IPS-18c (cell line): ENCODE measurements at regions not wholly inside any gene's neighbourhood (a gene's known extent, or its start where the extent isn't known, plus 50 kb on each side); places are given as distances from the start of the nearest gene placed in this dataset.

Experiments used
- H3K4me3 ChIP-seq: 2 replicates; pipeline ENCODE4 v1.7.0; 2013; ENCODE audit warnings: low read depth, mild to moderate bottlenecking, low read length, moderate library complexity; ENCODE audit not compliant: insufficient read depth
- H3K9me3 ChIP-seq: one replicate; pipeline ENCODE4 v1.6.1; 2013; ENCODE audit warnings: mild to moderate bottlenecking, low read length, moderate library complexity; ENCODE audit not compliant: control insufficient read depth, insufficient read depth

- H3K4me3 ChIP-seq = no peak overlapping the region
- H3K9me3 ChIP-seq = peaks cover 7% of the 10 kb centered on the region
Measured at GRCh38 chr3:110454066-110454465, 617.5 kb upstream of the NECTIN3 start.

- Histone ChIP-seq H3K4me3 (no peak overlapping the region), H3K9me3 (peaks cover 7% of the 10 kb centered on the region)
Measured at GRCh38 chr3:110456001-110456400, 615.6 kb upstream of the NECTIN3 start.

- no peak overlapping the region for H3K4me3 ChIP-seq
- H3K9me3 ChIP-seq = peaks cover 7% of the 10 kb centered on the region
Measured at GRCh38 chr3:110456438-110457138, 615.0 kb upstream of the NECTIN3 start.

GRCh38 chr3:110457508-110457907, 614.1 kb upstream of the NECTIN3 start:
- no peak overlapping the region for H3K4me3 ChIP-seq

GRCh38 chr3:110459021-110459420, 612.6 kb upstream of the NECTIN3 start:
- Histone ChIP-seq H3K9me3 (peaks cover 7% of the 10 kb centered on the region), H3K4me3 (no peak overlapping the region)

More at GRCh38 chr3:110457508-110457907, 614.1 kb upstream of the NECTIN3 start:
- H3K9me3 ChIP-seq = peaks cover 7% of the 10 kb centered on the region

GRCh38 chr3:110470310-110470709, 601.3 kb upstream of the NECTIN3 start:
- H3K9me3 ChIP-seq = no peaks in the 10 kb centered on the region
- no peak overlapping the region for H3K4me3 ChIP-seq

- no peaks in the 10 kb centered on the region for H3K9me3 ChIP-seq
- no peak overlapping the region for H3K4me3 ChIP-seq
Measured at GRCh38 chr3:110473405-110473804, 598.2 kb upstream of the NECTIN3 start.

GRCh38 chr3:110474397-110474796, 597.2 kb upstream of the NECTIN3 start:
- Histone ChIP-seq H3K4me3 (no peak overlapping the region), H3K9me3 (no peaks in the 10 kb centered on the region)

GRCh38 chr3:110478377-110479054, 593.1 kb upstream of the NECTIN3 start:
- no peaks in the 10 kb centered on the region for H3K9me3 ChIP-seq
- H3K4me3 ChIP-seq = no peak overlapping the region

- H3K9me3 ChIP-seq = no peaks in the 10 kb centered on the region
- no peak overlapping the region for H3K4me3 ChIP-seq
Measured at GRCh38 chr3:110479731-110480130, 591.9 kb upstream of the NECTIN3 start.

GRCh38 chr3:110485389-110485788, 586.2 kb upstream of the NECTIN3 start:
- no peaks in the 10 kb centered on the region for H3K9me3 ChIP-seq
- no peak overlapping the region for H3K4me3 ChIP-seq

GRCh38 chr3:110487840-110488239, 583.8 kb upstream of the NECTIN3 start:
- Histone ChIP-seq H3K9me3 (no peaks in the 10 kb centered on the region), H3K4me3 (no peak overlapping the region)

- H3K4me3 ChIP-seq = no peak overlapping the region
- no peaks in the 10 kb centered on the region for H3K9me3 ChIP-seq
Measured at GRCh38 chr3:110491413-110491812, 580.2 kb upstream of the NECTIN3 start.

GRCh38 chr3:110492876-110493275, 578.7 kb upstream of the NECTIN3 start:
- no peaks in the 10 kb centered on the region for H3K9me3 ChIP-seq
- H3K4me3 ChIP-seq = no peak overlapping the region

- no peaks in the 10 kb centered on the region for H3K9me3 ChIP-seq
- no peak overlapping the region for H3K4me3 ChIP-seq
Measured at GRCh38 chr3:110493438-110494092, 578.1 kb upstream of the NECTIN3 start.

GRCh38 chr3:110494093-110494490, 577.5 kb upstream of the NECTIN3 start:
- H3K9me3 ChIP-seq = no peaks in the 10 kb centered on the region
- no peak overlapping the region for H3K4me3 ChIP-seq

GRCh38 chr3:110494728-110495127, 576.9 kb upstream of the NECTIN3 start:
- H3K4me3 ChIP-seq = no peak overlapping the region
- H3K9me3 ChIP-seq = no peaks in the 10 kb centered on the region
